B cell (primary cell): ENCODE measurements at regions not wholly inside any gene's neighbourhood (a gene's known extent, or its start where the extent isn't known, plus 50 kb on each side); places are given as distances from the start of the nearest gene placed in this dataset.
A peak's percentile ranks its signal among the peaks of the same experiment; 100 is the strongest.

Experiments
- ATAC-seq: fragments of 200-7000 bp; cut with Tn5 transposase; one replicate; pipeline ENCODE4 v1.10.0; 2021; ENCODE audit warnings: low read depth, mild to moderate bottlenecking, moderate number of reproducible peaks, moderate library complexity
- CTCF ChIA-PET: fragments of 350-600 bp; sonication (Branson Sonifier 250); formaldehyde crosslinking; loops from one replicate; lab custom pipeline; 2021; ENCODE audit warnings: antibody characterized with exemption, inconsistent platforms; lab: Charles Lee
- POLR2A ChIA-PET: fragments of 350-600 bp; sonication (Branson Sonifier 250); formaldehyde crosslinking; loops from one replicate; lab custom pipeline; 2021; ENCODE audit warnings: antibody characterized with exemption; lab: Charles Lee
- DNase-seq: peaks from one replicate; pipeline ENCODE4 v3.0.0; 2013
- H2AFZ ChIP-seq: 2 replicates; pipeline ENCODE4 v1.6.1; 2012; ENCODE audit warnings: mild to moderate bottlenecking, low read depth, low read length; ENCODE audit not compliant: insufficient read depth, poor library complexity, severe bottlenecking
- H3K27ac ChIP-seq, 2 donors: 1 replicate in 1 of 2; 2 replicates in 1 of 2; pipeline ENCODE4 v1.5.1; 2012 to 2013; ENCODE audit warnings: low read length in 2 of 2, mild to moderate bottlenecking in 2 of 2, moderate library complexity in 1 of 2
- H3K27me3 ChIP-seq, 4 experiments: fragments of 200-600 bp in 1 of 4; sonication (generic) in 1 of 4; replicated peaks in 1 of 4; 1 replicate in 2 of 4; 2 replicates in 2 of 4; pipeline versions ENCODE4 v1.6.1 to v1.7.0; 2013 to 2016; ENCODE audit warnings: low read length in 3 of 4, mild to moderate bottlenecking in 2 of 4, mixed read lengths in 1 of 4, moderate library complexity in 1 of 4; ENCODE audit not compliant: insufficient read depth in 4 of 4, control insufficient read depth in 3 of 4; ENCODE audit errors: control extremely low read depth in 1 of 4
- H3K36me3 ChIP-seq, 2 experiments: replicated peaks in 1 of 2; 1 replicate in 1 of 2; 2 replicates in 1 of 2; pipeline versions ENCODE4 v1.6.1 to v1.7.1; 2013; ENCODE audit warnings: low read length in 1 of 2; ENCODE audit not compliant: insufficient read depth in 2 of 2, control insufficient read depth in 1 of 2; ENCODE audit errors: control extremely low read depth in 1 of 2, extremely low read depth in 1 of 2
- H3K4me1 ChIP-seq, 2 donors: fragments of 200-600 bp in 1 of 2; sonication (generic) in 1 of 2; 1 replicate in 1 of 2; 2 replicates in 1 of 2; pipeline versions ENCODE4 v1.5.1 to v1.6.1; 2013 to 2017; ENCODE audit warnings: low read length in 2 of 2; ENCODE audit not compliant: control insufficient read depth in 2 of 2, insufficient read depth in 2 of 2
- H3K4me2 ChIP-seq: replicated peaks from 2 replicates; pipeline ENCODE3; 2012; ENCODE audit warnings: mild to moderate bottlenecking, low read depth, low read length; ENCODE audit not compliant: poor library complexity, severe bottlenecking
- H3K4me3 ChIP-seq, 5 experiments: fragments of 200-600 bp in 1 of 5; sonication (generic) in 1 of 5; 1 replicate in 3 of 5; 2 replicates in 2 of 5; pipeline versions ENCODE4 v1.5.1 to v1.7.0; 2011 to 2016; ENCODE audit warnings: low read length in 4 of 5, mild to moderate bottlenecking in 4 of 5, low read depth in 2 of 5, control low read depth in 1 of 5, moderate library complexity in 1 of 5; ENCODE audit not compliant: insufficient read depth in 1 of 5; ENCODE audit errors: control extremely low read depth in 1 of 5, extremely low read depth in 1 of 5
- H3K79me2 ChIP-seq: fragments of 200-600 bp; sonication (generic); one replicate; pipeline ENCODE4 v1.6.0; 2016; ENCODE audit warnings: low read length; ENCODE audit not compliant: control insufficient read depth, insufficient read depth
- H3K9ac ChIP-seq: fragments of 200-600 bp; sonication (generic); 2 replicates; pipeline ENCODE4 v1.6.1; 2017; ENCODE audit warnings: mild to moderate bottlenecking, low read length, moderate library complexity
- H3K9me3 ChIP-seq, 3 donors: one replicate each; pipeline versions ENCODE4 v1.6.1 to v1.7.1; 2013; ENCODE audit warnings: low read length in 2 of 3; ENCODE audit not compliant: control insufficient read depth in 2 of 3, insufficient read depth in 1 of 3; ENCODE audit errors: control extremely low read depth in 1 of 3
- H4K20me1 ChIP-seq: 2 replicates; pipeline ENCODE4 v1.6.0; 2012; ENCODE audit warnings: mild to moderate bottlenecking, low read length; ENCODE audit not compliant: insufficient read depth, control insufficient read depth, poor library complexity, severe bottlenecking
- H3K27ac Mint-ChIP-seq: one replicate; pipeline ENCODE4 v1.8.0; 2021; ENCODE audit warnings: mixed read lengths
- H3K27me3 Mint-ChIP-seq: one replicate; pipeline ENCODE4 v1.8.0; 2021; ENCODE audit warnings: mixed read lengths
- H3K4me1 Mint-ChIP-seq: one replicate; pipeline ENCODE4 v1.8.0; 2021; ENCODE audit warnings: mixed read lengths
- H3K4me3 Mint-ChIP-seq: one replicate; pipeline ENCODE4 v1.8.0; 2021; ENCODE audit warnings: mixed read lengths
- H3K9me3 Mint-ChIP-seq: one replicate; pipeline ENCODE4 v1.8.0; 2022; ENCODE audit warnings: mixed read lengths; ENCODE audit not compliant: insufficient read depth
- EZH2 ChIP-seq: IDR thresholded peaks from 2 replicates; pipeline ENCODE4 v1.6.1; 2012; ENCODE audit warnings: borderline replicate concordance, low read depth, mild to moderate bottlenecking, moderate library complexity, low read length; ENCODE audit not compliant: insufficient read depth, poor library complexity, severe bottlenecking
- WGBS: methylation state at CpG from one replicate; pipeline ENCODE4 v1.1.5; 2013; ENCODE audit warnings: missing lambda C conversion rate; ENCODE audit not compliant: insufficient coverage; 5-methylcytosine and 5-hydroxymethylcytosine counted together
- intact Hi-C: fragments of 100-400 bp; cut with micrococcal nuclease; formaldehyde crosslinking; loops from one replicate; pipeline ENCODE4 v1.10.0; 2022
- TF ChIP-seq, protein P1 (sequence below): fragments of 200-600 bp; IDR thresholded peaks from one replicate; pipeline ENCODE4 v1.8.0; 2022; ENCODE audit warnings: antibody characterized with exemption, mild to moderate bottlenecking

DNA sequence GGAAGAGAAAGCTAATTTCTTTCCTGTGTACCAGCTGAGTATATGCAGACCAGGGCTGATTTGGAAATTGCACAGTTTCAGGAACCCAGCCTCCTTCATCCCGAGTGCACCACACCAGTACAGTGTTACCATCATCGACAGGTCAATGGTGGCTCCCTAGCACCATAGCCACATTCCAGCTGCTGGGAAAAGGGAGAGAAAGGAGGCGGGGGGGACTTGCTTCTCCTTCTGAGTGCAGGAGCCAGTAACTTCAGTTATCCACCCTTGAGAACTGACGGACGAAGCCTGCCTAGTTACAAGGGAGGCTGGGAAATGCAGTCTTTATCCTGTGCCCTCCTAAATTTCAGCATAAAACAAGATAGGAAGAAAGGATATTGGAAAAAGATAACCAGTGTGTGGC, 129.7 kb upstream of the PRICKLE2 start:
- Histone ChIP-seq H3K9me3 (no peaks in the 10 kb centered on the region), H3K79me2 (no peaks in the 10 kb centered on the region), H3K9ac (no peak overlapping the region), H3K36me3 (no peaks in the 10 kb centered on the region), H3K27ac (no peak overlapping the region), H3K4me1 (no peaks in the 10 kb centered on the region), H2AFZ (peak overlapping the region; percentile 35), H3K4me3 (no peak overlapping the region), H4K20me1 (no peaks in the 10 kb centered on the region), H3K4me2 (no peak overlapping the region), H3K27me3 (no peaks in the 10 kb centered on the region)
- no peak for TF ChIP-seq EZH2
- TF ChIP-seq, protein P1, sequence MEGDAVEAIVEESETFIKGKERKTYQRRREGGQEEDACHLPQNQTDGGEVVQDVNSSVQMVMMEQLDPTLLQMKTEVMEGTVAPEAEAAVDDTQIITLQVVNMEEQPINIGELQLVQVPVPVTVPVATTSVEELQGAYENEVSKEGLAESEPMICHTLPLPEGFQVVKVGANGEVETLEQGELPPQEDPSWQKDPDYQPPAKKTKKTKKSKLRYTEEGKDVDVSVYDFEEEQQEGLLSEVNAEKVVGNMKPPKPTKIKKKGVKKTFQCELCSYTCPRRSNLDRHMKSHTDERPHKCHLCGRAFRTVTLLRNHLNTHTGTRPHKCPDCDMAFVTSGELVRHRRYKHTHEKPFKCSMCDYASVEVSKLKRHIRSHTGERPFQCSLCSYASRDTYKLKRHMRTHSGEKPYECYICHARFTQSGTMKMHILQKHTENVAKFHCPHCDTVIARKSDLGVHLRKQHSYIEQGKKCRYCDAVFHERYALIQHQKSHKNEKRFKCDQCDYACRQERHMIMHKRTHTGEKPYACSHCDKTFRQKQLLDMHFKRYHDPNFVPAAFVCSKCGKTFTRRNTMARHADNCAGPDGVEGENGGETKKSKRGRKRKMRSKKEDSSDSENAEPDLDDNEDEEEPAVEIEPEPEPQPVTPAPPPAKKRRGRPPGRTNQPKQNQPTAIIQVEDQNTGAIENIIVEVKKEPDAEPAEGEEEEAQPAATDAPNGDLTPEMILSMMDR = no peak
- no peaks in the 10 kb centered on the region for H3K9me3 Mint-ChIP-seq
- no peak for DNase-seq
- no peak overlapping the region for H3K4me3 Mint-ChIP-seq
- ChIA-PET POLR2A (no interaction called here), CTCF (interaction anchor here (1.0 kb wide), 1 partner anchor 10 kb away, joined by 4 read pairs; no protein-coding TSS in a partner anchor)
- 90% methylated on average over 2 of the region's 5 CpGs for WGBS
- H3K4me1 Mint-ChIP-seq = peaks cover 4% of the 10 kb centered on the region
- H3K27me3 Mint-ChIP-seq = no peaks in the 10 kb centered on the region
- no peak overlapping the region for H3K27ac Mint-ChIP-seq
- intact Hi-C loops = no loop called here
- ATAC-seq = no peak

DNA sequence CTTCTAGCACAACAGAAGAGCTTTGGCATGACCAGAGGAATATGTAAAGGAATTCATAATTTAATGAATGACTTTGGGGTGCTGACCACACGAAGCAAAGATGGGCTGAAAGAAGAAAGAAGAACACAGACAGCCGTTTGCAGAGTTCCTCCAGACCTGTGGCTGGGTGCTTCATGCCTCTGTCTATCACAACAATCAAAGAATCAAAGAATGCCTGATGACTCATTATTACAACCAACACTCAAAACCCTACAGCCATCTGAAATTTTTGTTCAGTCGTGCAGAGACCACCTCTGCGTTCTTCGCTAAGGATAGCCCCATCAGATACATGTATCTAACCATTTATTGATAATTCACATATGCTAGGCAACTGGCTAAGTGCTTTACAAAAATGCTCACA, 129.0 kb upstream of the PRICKLE2 start:
- no peaks in the 10 kb centered on the region for H3K79me2 ChIP-seq
- no peaks in the 10 kb centered on the region for H3K9me3 ChIP-seq
- ATAC-seq = no peak
- Mint-ChIP-seq H3K27ac (no peak overlapping the region), H3K27me3 (no peaks in the 10 kb centered on the region), H3K4me1 (peaks cover 4% of the 10 kb centered on the region), H3K9me3 (no peaks in the 10 kb centered on the region), H3K4me3 (no peak overlapping the region)
- no peaks in the 10 kb centered on the region for H3K36me3 ChIP-seq
- H2AFZ ChIP-seq = no peak overlapping the region
- POLR2A ChIA-PET = no interaction called here
- intact Hi-C loops = no loop called here
- no peak overlapping the region for H3K4me3 ChIP-seq
- no peak for TF ChIP-seq EZH2
- TF ChIP-seq, protein P1 = no peak
- H3K4me2 ChIP-seq = no peak overlapping the region
- WGBS = 92% methylated on average over 5 of the region's 5 CpGs
- CTCF ChIA-PET = no interaction called here
- no peaks in the 10 kb centered on the region for H3K4me1 ChIP-seq
- no peak overlapping the region for H3K27ac ChIP-seq
- no peak overlapping the region for H3K9ac ChIP-seq
- DNase-seq = no peak
- H4K20me1 ChIP-seq = no peaks in the 10 kb centered on the region
- no peaks in the 10 kb centered on the region for H3K27me3 ChIP-seq
